ENCODE measurements at regions not wholly inside any gene's neighbourhood (a gene's known extent, or its start where the extent isn't known, plus 50 kb on each side); places are given as distances from the start of the nearest gene placed in this dataset.

- H3K56ac ChIP-seq (ENCODE audit: insufficient read length, low read depth, low read length): no peak overlapping the region
- H3K27me3 ChIP-seq (ENCODE audit: insufficient read depth, low read length): no peaks in the 10 kb centered on the region
- no peaks in the 10 kb centered on the region for H3K9me3 ChIP-seq (ENCODE audit: control insufficient read depth, low read depth, low read length)
- H3K4me3 Mint-ChIP-seq: no peak overlapping the region
- peaks cover 13% of the 10 kb centered on the region for H3K27me3 Mint-ChIP-seq (ENCODE audit: low read depth)
- H4K91ac ChIP-seq (ENCODE audit: insufficient read length, low read depth, low read length): no peak overlapping the region
- H3K79me2 ChIP-seq (ENCODE audit: insufficient read depth, low read length): no peaks in the 10 kb centered on the region
- no peaks in the 10 kb centered on the region for H4K20me1 ChIP-seq (ENCODE audit: control insufficient read depth, insufficient read depth, insufficient read length)
- H3K27ac ChIP-seq (ENCODE audit: insufficient read length, low read depth, low read length): no peak overlapping the region
- no peak for TF ChIP-seq CTCF (conservative IDR thresholded peaks at IDR 0.05)
- H3K23ac ChIP-seq (ENCODE audit: insufficient read length, low read depth, low read length): no peak overlapping the region
- no peak overlapping the region for H3K14ac ChIP-seq (ENCODE audit: insufficient read depth, low read length)
- no peak overlapping the region for H2BK5ac ChIP-seq (ENCODE audit: insufficient read length, low read length)
- H2BK120ac ChIP-seq (ENCODE audit: low read depth, low read length, poor library complexity, severe bottlenecking): no peak overlapping the region
- H3K4me1 ChIP-seq (ENCODE audit: insufficient read depth, low read length): no peaks in the 10 kb centered on the region
- no peak overlapping the region for H2AK5ac ChIP-seq (ENCODE audit: insufficient read length, low read length)
- H3K9ac ChIP-seq (ENCODE audit: extremely low read depth, insufficient read length, low read length): no peak overlapping the region
- peaks cover 0 to 4% of the 10 kb centered on the region in 2 experiments; a peak in 1 of 4 replicates for H3K4me1 Mint-ChIP-seq
- H3K79me1 ChIP-seq (ENCODE audit: insufficient read depth, low read depth, low read length, poor library complexity, severe bottlenecking): no peaks in the 10 kb centered on the region
- H2BK15ac ChIP-seq (ENCODE audit: low read depth, low read length): no peak overlapping the region
- H3T11ph ChIP-seq (ENCODE audit: low read length): no peak overlapping the region
- H3K18ac ChIP-seq (ENCODE audit: insufficient read length, low read depth, low read length): no peak overlapping the region
- H2BK12ac ChIP-seq (ENCODE audit: insufficient read length, low read depth, low read length): no peak overlapping the region
- WGBS (ENCODE audit: extremely low coverage, insufficient read length, low lambda C conversion rate): no CpG with 5 or more reads among the region's 11 CpGs
- no peaks in the 10 kb centered on the region for H3K23me2 ChIP-seq (ENCODE audit: insufficient read length, low read depth, low read length, poor library complexity, severe bottlenecking)
- no peak overlapping the region for H4K5ac ChIP-seq (ENCODE audit: insufficient read length, low read depth, low read length)
- H3K36me3 Mint-ChIP-seq (ENCODE audit: insufficient read depth in 1 of 3, low read depth in 3 of 3): peaks cover 3 to 8% (median 8%) of the 10 kb centered on the region in 3 experiments; a peak in 4 of 7 replicates
- H2AFZ ChIP-seq (ENCODE audit: low read length): no peak overlapping the region
- H3K9me3 Mint-ChIP-seq: peaks cover 8 to 10% of the 10 kb centered on the region in 2 experiments; a peak in 3 of 5 replicates
- no peak for DNase-seq
- no peak overlapping the region for H3K4me2 ChIP-seq (ENCODE audit: insufficient read depth, insufficient read length, low read length)
- no peak overlapping the region for H2BK20ac ChIP-seq (ENCODE audit: low read depth, low read length, poor library complexity, severe bottlenecking)
- no peak overlapping the region; a peak in 2 of 7 replicates for H3K27ac Mint-ChIP-seq
- no peak overlapping the region for H3K4ac ChIP-seq (ENCODE audit: low read depth, low read length)
- H4K8ac ChIP-seq (replicated peaks; ENCODE audit: insufficient read length, low read depth, low read length): no peak overlapping the region
Measured at GRCh38 chr6:1491025-1491424, 101.6 kb downstream of the FOXF2 start.

All from H9 (cell line).